HL-60 (cell line): ENCODE measurements at regions not wholly inside any gene's neighbourhood (a gene's known extent, or its start where the extent isn't known, plus 50 kb on each side); places are given as distances from the start of the nearest gene placed in this dataset.

ENCODE experiments used
- DNase-seq, 2 experiments: peaks; one replicate each; pipeline ENCODE4 v3.0.0-alpha.2; 2010 to 2020; ENCODE audit warnings: low read depth in 1 of 2, low spot score in 1 of 2
- H3K27ac ChIP-seq: fragments of 250-450 bp; sonication (Bioruptor Pico); replicated peaks from 2 replicates; pipeline ENCODE4 v1.5.1; 2020; ENCODE audit warnings: mild to moderate bottlenecking, moderate library complexity
- H3K27me3 ChIP-seq: fragments of 250-450 bp; sonication (Bioruptor Pico); 2 replicates; pipeline ENCODE4 v1.5.1; 2021; ENCODE audit warnings: mild to moderate bottlenecking, moderate library complexity; ENCODE audit not compliant: insufficient read depth, poor library complexity, severe bottlenecking
- H3K4me3 ChIP-seq: replicated peaks from 2 replicates; pipeline ENCODE4 v1.5.1; 2011; ENCODE audit warnings: mild to moderate bottlenecking, control low read depth, low read length; ENCODE audit not compliant: insufficient read depth
- CTCF ChIP-seq: IDR thresholded peaks from one replicate; pipeline ENCODE4 v1.5.1; 2011; ENCODE audit warnings: low read length, control low read depth, inconsistent platforms; ENCODE audit not compliant: insufficient read depth
- GABPA ChIP-seq: IDR thresholded peaks from 2 replicates; pipeline ENCODE4 v1.6.1; 2012; ENCODE audit warnings: low read depth
- POLR2AphosphoS5 ChIP-seq: IDR thresholded peaks from 2 replicates; pipeline ENCODE4 v1.6.1; 2012; ENCODE audit warnings: low read depth
- SPI1 ChIP-seq: IDR thresholded peaks from 2 replicates; pipeline ENCODE4 v1.6.1; 2012; ENCODE audit warnings: low read depth, mild to moderate bottlenecking, borderline replicate concordance
- TF ChIP-seq, protein P1 (sequence below): IDR thresholded peaks from 2 replicates; pipeline ENCODE4 v1.6.1; 2012; ENCODE audit warnings: low read depth; ENCODE audit not compliant: insufficient replicate concordance

DNA sequence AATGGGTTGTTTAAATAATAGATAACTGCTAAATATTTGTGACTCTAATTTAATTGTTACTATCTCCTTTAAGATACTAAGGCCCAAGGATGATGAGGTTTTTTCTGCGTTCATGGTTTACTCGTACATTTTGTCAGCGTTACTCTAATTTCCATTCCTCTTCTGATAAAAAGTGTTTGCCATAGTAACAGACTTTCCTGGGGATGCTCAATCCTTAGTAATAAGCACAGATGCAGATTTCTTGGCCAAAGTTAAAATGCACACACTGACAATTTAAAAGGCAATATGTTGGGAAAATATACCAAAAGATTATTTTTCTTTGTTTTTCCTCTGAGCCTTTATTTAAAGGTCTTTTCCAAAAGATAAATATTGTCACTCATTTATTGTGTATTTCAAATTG is 149.6 kb downstream of the IRS2 start:
- TF ChIP-seq POLR2AphosphoS5 (no peak), CTCF (no peak), SPI1 (no peak), GABPA (no peak)
- DNase-seq = no peak
- no peaks in the 10 kb centered on the region for H3K27me3 ChIP-seq
- no peak overlapping the region for H3K27ac ChIP-seq
- H3K4me3 ChIP-seq = no peak overlapping the region

DNA sequence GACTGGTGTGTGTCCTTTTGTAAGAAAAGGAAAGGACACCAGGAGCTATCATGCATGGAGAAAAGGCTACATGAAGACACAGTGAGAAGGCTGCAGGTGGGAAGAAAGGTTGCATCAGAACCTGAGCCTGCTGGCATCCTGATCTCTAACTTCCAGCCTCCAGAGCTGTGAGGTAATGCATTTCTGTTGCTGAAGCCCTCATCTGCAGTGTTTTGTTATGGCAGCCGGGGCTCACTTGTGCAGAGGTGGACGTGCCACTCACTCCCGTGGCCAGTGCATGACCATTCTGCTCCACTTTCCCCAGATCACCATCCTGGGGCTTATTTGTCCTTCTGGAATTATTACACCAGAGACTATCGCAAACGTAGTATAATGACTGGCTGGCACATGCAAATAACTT is 155.3 kb downstream of the IRS2 start:
- no peak for TF ChIP-seq SPI1
- no peak for TF ChIP-seq CTCF
- no peak for TF ChIP-seq GABPA
- TF ChIP-seq POLR2AphosphoS5 = no peak
- TF ChIP-seq, protein P1, sequence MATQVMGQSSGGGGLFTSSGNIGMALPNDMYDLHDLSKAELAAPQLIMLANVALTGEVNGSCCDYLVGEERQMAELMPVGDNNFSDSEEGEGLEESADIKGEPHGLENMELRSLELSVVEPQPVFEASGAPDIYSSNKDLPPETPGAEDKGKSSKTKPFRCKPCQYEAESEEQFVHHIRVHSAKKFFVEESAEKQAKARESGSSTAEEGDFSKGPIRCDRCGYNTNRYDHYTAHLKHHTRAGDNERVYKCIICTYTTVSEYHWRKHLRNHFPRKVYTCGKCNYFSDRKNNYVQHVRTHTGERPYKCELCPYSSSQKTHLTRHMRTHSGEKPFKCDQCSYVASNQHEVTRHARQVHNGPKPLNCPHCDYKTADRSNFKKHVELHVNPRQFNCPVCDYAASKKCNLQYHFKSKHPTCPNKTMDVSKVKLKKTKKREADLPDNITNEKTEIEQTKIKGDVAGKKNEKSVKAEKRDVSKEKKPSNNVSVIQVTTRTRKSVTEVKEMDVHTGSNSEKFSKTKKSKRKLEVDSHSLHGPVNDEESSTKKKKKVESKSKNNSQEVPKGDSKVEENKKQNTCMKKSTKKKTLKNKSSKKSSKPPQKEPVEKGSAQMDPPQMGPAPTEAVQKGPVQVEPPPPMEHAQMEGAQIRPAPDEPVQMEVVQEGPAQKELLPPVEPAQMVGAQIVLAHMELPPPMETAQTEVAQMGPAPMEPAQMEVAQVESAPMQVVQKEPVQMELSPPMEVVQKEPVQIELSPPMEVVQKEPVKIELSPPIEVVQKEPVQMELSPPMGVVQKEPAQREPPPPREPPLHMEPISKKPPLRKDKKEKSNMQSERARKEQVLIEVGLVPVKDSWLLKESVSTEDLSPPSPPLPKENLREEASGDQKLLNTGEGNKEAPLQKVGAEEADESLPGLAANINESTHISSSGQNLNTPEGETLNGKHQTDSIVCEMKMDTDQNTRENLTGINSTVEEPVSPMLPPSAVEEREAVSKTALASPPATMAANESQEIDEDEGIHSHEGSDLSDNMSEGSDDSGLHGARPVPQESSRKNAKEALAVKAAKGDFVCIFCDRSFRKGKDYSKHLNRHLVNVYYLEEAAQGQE = no peak
- Histone ChIP-seq H3K4me3 (no peak overlapping the region), H3K27ac (no peak overlapping the region), H3K27me3 (no peaks in the 10 kb centered on the region)
- no peak for DNase-seq

DNA sequence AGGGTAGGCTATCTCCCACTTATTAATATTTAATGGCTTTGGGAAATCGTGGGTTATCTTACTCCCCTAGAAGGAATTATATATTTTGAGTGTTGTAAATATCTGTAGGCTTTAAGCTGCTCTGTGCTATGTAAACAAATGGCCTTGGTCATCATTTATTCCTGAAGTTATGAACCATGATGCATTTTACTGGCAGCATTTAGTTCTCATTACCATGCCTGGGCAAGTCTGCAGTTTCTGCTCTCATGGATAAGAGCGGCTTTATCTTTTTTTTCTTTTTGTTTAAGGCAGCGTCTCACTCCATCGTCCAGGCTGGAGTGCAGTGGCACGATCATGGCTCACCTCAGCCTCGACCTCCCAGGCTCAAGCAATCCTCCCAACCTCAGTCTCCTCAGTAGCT is 156.1 kb downstream of the IRS2 start:
- Histone ChIP-seq H3K4me3 (no peak overlapping the region), H3K27ac (no peak overlapping the region), H3K27me3 (no peaks in the 10 kb centered on the region)
- DNase-seq = no peak
- no peak for TF ChIP-seq GABPA
- TF ChIP-seq CTCF = no peak
- TF ChIP-seq POLR2AphosphoS5 = no peak
- no peak for TF ChIP-seq SPI1
- TF ChIP-seq, protein P1 = no peak

DNA sequence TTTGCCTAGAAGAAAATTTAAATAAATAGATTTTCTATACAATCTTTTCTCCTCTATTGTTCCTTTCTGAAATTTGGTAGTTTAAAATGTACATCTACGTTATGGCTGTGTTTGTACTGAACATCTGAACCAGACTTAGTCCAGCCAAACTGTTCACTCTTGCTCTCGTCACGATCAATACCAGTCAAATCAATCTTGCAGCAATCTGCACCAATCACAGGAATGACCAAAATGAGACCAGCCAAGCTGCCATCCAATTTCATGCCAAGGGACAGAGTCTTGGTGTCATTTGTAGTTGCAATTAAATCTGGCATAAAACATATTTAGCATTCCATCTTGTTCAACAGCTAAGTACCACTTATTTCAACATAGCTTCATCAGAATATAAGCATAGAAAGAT is 156.6 kb downstream of the IRS2 start:
- H3K27ac ChIP-seq = no peak overlapping the region
- no peak for TF ChIP-seq CTCF
- TF ChIP-seq, protein P1 = no peak
- no peak for TF ChIP-seq GABPA
- TF ChIP-seq POLR2AphosphoS5 = no peak
- no peak for TF ChIP-seq SPI1
- H3K27me3 ChIP-seq = no peaks in the 10 kb centered on the region
- no peak for DNase-seq
- H3K4me3 ChIP-seq = no peak overlapping the region
